ENCODE measurements at regions not wholly inside any gene's neighbourhood (a gene's known extent, or its start where the extent isn't known, plus 50 kb on each side); places are given as distances from the start of the nearest gene placed in this dataset.

- no peak overlapping the region for H3K4me3 ChIP-seq (ENCODE audit: low read length)
- no peaks in the 10 kb centered on the region for H3K36me3 ChIP-seq (replicated peaks; ENCODE audit: low read depth, low read length)
- peaks cover 3% of the 10 kb centered on the region; the same call in 1 of the 2 replicates for H3K27me3 ChIP-seq (ENCODE audit: low read depth, low read length)
- no peaks in the 10 kb centered on the region for H4K20me1 ChIP-seq (ENCODE audit: insufficient read depth, low read length)
- peaks cover 6% of the 10 kb centered on the region; the same call in 1 of the 2 replicates for H3K4me1 ChIP-seq (ENCODE audit: low read length)
- H3K9ac ChIP-seq (ENCODE audit: low read length) = no peak overlapping the region
- TF ChIP-seq EZH2phosphoT487 (IDR thresholded peaks at IDR 0.05; ENCODE audit: low read depth) = no peak
- TF ChIP-seq CTCF (IDR thresholded peaks at IDR 0.05; ENCODE audit: low read depth, low read length) = no peak
- H3K4me2 ChIP-seq (ENCODE audit: low read length) = no peak overlapping the region
- no peak overlapping the region for H2AFZ ChIP-seq (ENCODE audit: low read depth, low read length)
- H3K9me3 ChIP-seq (ENCODE audit: insufficient read depth, low read length) = no peaks in the 10 kb centered on the region
- H3K79me2 ChIP-seq (ENCODE audit: low read length) = no peaks in the 10 kb centered on the region
- H3K27ac ChIP-seq (ENCODE audit: low read length) = no peak overlapping the region
These were observed 148.4 kb downstream of the URI1 start for GRCh38 chr19:30090476-30090875.

- Histone ChIP-seq H3K4me1 (ENCODE audit: low read length) (peaks cover 6% of the 10 kb centered on the region; the same call in 1 of the 2 replicates), H4K20me1 (ENCODE audit: insufficient read depth, low read length) (no peaks in the 10 kb centered on the region), H3K9ac (ENCODE audit: low read length) (no peak overlapping the region), H3K4me2 (ENCODE audit: low read length) (no peak overlapping the region), H3K27me3 (ENCODE audit: low read depth, low read length) (peaks cover 3% of the 10 kb centered on the region; the same call in 1 of the 2 replicates), H2AFZ (ENCODE audit: low read depth, low read length) (no peak overlapping the region), H3K4me3 (ENCODE audit: low read length) (no peak overlapping the region), H3K9me3 (ENCODE audit: insufficient read depth, low read length) (no peaks in the 10 kb centered on the region), H3K36me3 (replicated peaks; ENCODE audit: low read depth, low read length) (no peaks in the 10 kb centered on the region), H3K79me2 (ENCODE audit: low read length) (no peaks in the 10 kb centered on the region), H3K27ac (ENCODE audit: low read length) (no peak overlapping the region)
- TF ChIP-seq CTCF (IDR thresholded peaks at IDR 0.05; ENCODE audit: low read depth, low read length) = no peak
These were observed 148.9 kb downstream of the URI1 start for GRCh38 chr19:30090963-30091362.

GRCh38 chr19:30091456-30091855 is 149.4 kb downstream of the URI1 start:
- Histone ChIP-seq H3K4me2 (ENCODE audit: low read length) (no peak overlapping the region), H2AFZ (ENCODE audit: low read depth, low read length) (no peak overlapping the region), H3K27ac (ENCODE audit: low read length) (no peak overlapping the region), H3K79me2 (ENCODE audit: low read length) (no peaks in the 10 kb centered on the region), H4K20me1 (ENCODE audit: insufficient read depth, low read length) (no peaks in the 10 kb centered on the region), H3K27me3 (ENCODE audit: low read depth, low read length) (peaks cover 3% of the 10 kb centered on the region; the same call in 1 of the 2 replicates), H3K4me1 (ENCODE audit: low read length) (peaks cover 6% of the 10 kb centered on the region; the same call in 1 of the 2 replicates), H3K9me3 (ENCODE audit: insufficient read depth, low read length) (no peaks in the 10 kb centered on the region), H3K4me3 (ENCODE audit: low read length) (no peak overlapping the region), H3K36me3 (replicated peaks; ENCODE audit: low read depth, low read length) (no peaks in the 10 kb centered on the region), H3K9ac (ENCODE audit: low read length) (no peak overlapping the region)
- TF ChIP-seq EZH2phosphoT487 (IDR thresholded peaks at IDR 0.05; ENCODE audit: low read depth) (no peak), CTCF (IDR thresholded peaks at IDR 0.05; ENCODE audit: low read depth, low read length) (no peak)

GRCh38 chr19:30091856-30092255 is 149.8 kb downstream of the URI1 start:
- H3K27me3 ChIP-seq (ENCODE audit: low read depth, low read length) = peaks cover 3% of the 10 kb centered on the region; the same call in 1 of the 2 replicates
- no peaks in the 10 kb centered on the region for H3K36me3 ChIP-seq (replicated peaks; ENCODE audit: low read depth, low read length)
- H3K9me3 ChIP-seq (ENCODE audit: insufficient read depth, low read length) = no peaks in the 10 kb centered on the region
- H3K4me2 ChIP-seq (ENCODE audit: low read length) = no peak overlapping the region
- H3K4me1 ChIP-seq (ENCODE audit: low read length) = peaks cover 6% of the 10 kb centered on the region; the same call in 1 of the 2 replicates
- no peak for TF ChIP-seq EZH2phosphoT487 (IDR thresholded peaks at IDR 0.05; ENCODE audit: low read depth)
- no peak for TF ChIP-seq CTCF (IDR thresholded peaks at IDR 0.05; ENCODE audit: low read depth, low read length)
- no peak overlapping the region for H3K27ac ChIP-seq (ENCODE audit: low read length)
- H2AFZ ChIP-seq (ENCODE audit: low read depth, low read length) = no peak overlapping the region
- no peak overlapping the region for H3K9ac ChIP-seq (ENCODE audit: low read length)
- H4K20me1 ChIP-seq (ENCODE audit: insufficient read depth, low read length) = no peaks in the 10 kb centered on the region
- no peaks in the 10 kb centered on the region for H3K79me2 ChIP-seq (ENCODE audit: low read length)
- no peak overlapping the region for H3K4me3 ChIP-seq (ENCODE audit: low read length)

Data from OCI-LY3 (cell line).